GM23248 (cell line): ENCODE measurements at regions not wholly inside any gene's neighbourhood (a gene's known extent, or its start where the extent isn't known, plus 50 kb on each side); places are given as distances from the start of the nearest gene placed in this dataset.

ENCODE experiments used
- DNase-seq: peaks from one replicate; pipeline ENCODE4 v3.0.0-alpha.2; 2015
- H2AFZ ChIP-seq: fragments of 200-600 bp; sonication (generic); 2 replicates; pipeline ENCODE4 v1.6.1; 2016; ENCODE audit warnings: antibody characterized with exemption
- H3F3A ChIP-seq: fragments of 200-600 bp; sonication (generic); 2 replicates; pipeline ENCODE4 v1.6.1; 2016; ENCODE audit warnings: mild to moderate bottlenecking, antibody characterized with exemption, mixed run types; ENCODE audit not compliant: insufficient read depth
- H3K27ac ChIP-seq: fragments of 200-600 bp; sonication (generic); 2 replicates; pipeline ENCODE4 v1.5.1; 2016; ENCODE audit warnings: mild to moderate bottlenecking
- H3K27me3 ChIP-seq: fragments of 200-600 bp; sonication (generic); replicated peaks from 2 replicates; pipeline ENCODE4 v1.6.1; 2016; ENCODE audit warnings: mild to moderate bottlenecking; ENCODE audit not compliant: insufficient read depth
- H3K36me3 ChIP-seq: fragments of 200-600 bp; sonication (generic); 2 replicates; pipeline ENCODE4 v1.6.1; 2016; ENCODE audit warnings: low read depth, mild to moderate bottlenecking
- H3K4me1 ChIP-seq: fragments of 200-600 bp; sonication (generic); 2 replicates; pipeline ENCODE4 v1.6.1; 2016; ENCODE audit warnings: mild to moderate bottlenecking; ENCODE audit not compliant: insufficient read depth
- H3K4me2 ChIP-seq: fragments of 200-600 bp; sonication (generic); one replicate; pipeline ENCODE4 v1.6.1; 2016; ENCODE audit warnings: mild to moderate bottlenecking; ENCODE audit not compliant: unreplicated experiment
- H3K4me3 ChIP-seq: fragments of 200-600 bp; sonication (generic); 2 replicates; pipeline ENCODE4 v1.5.1; 2016; ENCODE audit warnings: mild to moderate bottlenecking
- H3K79me2 ChIP-seq: fragments of 200-600 bp; sonication (generic); 2 replicates; pipeline ENCODE4 v1.6.1; 2016; ENCODE audit warnings: mild to moderate bottlenecking; ENCODE audit not compliant: insufficient read depth
- H3K9ac ChIP-seq: fragments of 200-600 bp; sonication (generic); 2 replicates; pipeline ENCODE4 v1.6.1; 2016; ENCODE audit warnings: mild to moderate bottlenecking
- H3K9me2 ChIP-seq: fragments of 200-600 bp; sonication (generic); 2 replicates; pipeline ENCODE4 v1.6.1; 2016; ENCODE audit warnings: mixed run types, mild to moderate bottlenecking, moderate library complexity; ENCODE audit not compliant: insufficient read depth
- H3K9me3 ChIP-seq: fragments of 200-600 bp; sonication (generic); one replicate; pipeline ENCODE4 v1.6.1; 2017; ENCODE audit warnings: low read depth
- H4K20me1 ChIP-seq: fragments of 200-600 bp; sonication (generic); 2 replicates; pipeline ENCODE4 v1.6.0; 2016; ENCODE audit not compliant: insufficient read depth
- EZH2 ChIP-seq: fragments of 200-600 bp; sonication (generic); IDR thresholded peaks from 2 replicates; pipeline ENCODE4 v1.6.1; 2018; ENCODE audit warnings: antibody characterized with exemption, mild to moderate bottlenecking; ENCODE audit not compliant: insufficient read depth, poor library complexity, severe bottlenecking
- EZH2phosphoT487 ChIP-seq: fragments of 200-600 bp; sonication (generic); IDR thresholded peaks from 2 replicates; pipeline ENCODE4 v1.6.1; 2018; ENCODE audit warnings: antibody characterized with exemption, moderate library complexity, mild to moderate bottlenecking, low read depth; ENCODE audit not compliant: insufficient read depth
- WGBS, 2 experiments: methylation state at CpG; one replicate each; pipeline ENCODE4 v1.1.6; 2015 to 2017; ENCODE audit warnings: low lambda C conversion rate in 2 of 2, low coverage in 1 of 2; ENCODE audit errors: missing lambda C conversion rate in 2 of 2; 5-methylcytosine and 5-hydroxymethylcytosine counted together
- in situ Hi-C: fragments of 300-500 bp; cut with MboI; formaldehyde crosslinking; loops from 2 replicates; pipeline ENCODE4 v1.15.0; 2020

- H3F3A ChIP-seq = 0 out of 2 replicates have a peak, but pooled peaks cover 8% of the 10 kb centered on the region
- H3K36me3 ChIP-seq = no peaks in the 10 kb centered on the region
- no peak overlapping the region for H3K4me3 ChIP-seq
- no peak overlapping the region for H3K9ac ChIP-seq
- in situ Hi-C loops = no loop called here
- no peak for DNase-seq
- H2AFZ ChIP-seq = no peak overlapping the region
- H3K4me1 ChIP-seq = peaks cover 14% of the 10 kb centered on the region; the same call in 1 of the 2 replicates
- H3K27ac ChIP-seq = no peak overlapping the region
- no peak overlapping the region for H3K4me2 ChIP-seq
- H3K9me3 ChIP-seq = no peaks in the 10 kb centered on the region
- TF ChIP-seq EZH2phosphoT487 = no peak
- TF ChIP-seq EZH2 = no peak
- H4K20me1 ChIP-seq = no peaks in the 10 kb centered on the region
- no peaks in the 10 kb centered on the region for H3K27me3 ChIP-seq
- no peaks in the 10 kb centered on the region for H3K9me2 ChIP-seq
- H3K79me2 ChIP-seq = no peaks in the 10 kb centered on the region
These were observed 82.4 kb upstream of the INHBA start for GRCh38 chr7:41785265-41785664.

DNA sequence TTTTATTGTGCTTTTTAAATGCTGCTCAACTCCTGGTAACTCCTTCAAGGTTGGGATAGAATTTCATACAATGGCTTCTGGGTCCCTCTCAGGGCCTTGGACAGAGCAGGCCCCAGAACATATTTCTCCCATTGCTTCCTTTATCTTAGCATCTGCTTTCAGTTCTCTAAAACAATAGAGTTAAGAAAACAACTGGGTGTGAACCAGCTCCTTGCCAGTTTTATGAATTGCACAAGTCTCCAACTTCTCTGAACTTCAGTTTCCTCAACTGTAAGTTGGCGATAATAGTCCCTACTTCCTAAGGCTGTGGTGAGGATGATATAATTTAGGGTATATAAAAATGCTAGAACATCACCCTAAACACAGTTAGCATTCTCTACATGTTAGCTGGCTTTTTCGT, 77.0 kb upstream of the INHBA start:
- Histone ChIP-seq H3K4me3 (no peak overlapping the region), H3K79me2 (no peaks in the 10 kb centered on the region), H3K27ac (no peak overlapping the region), H2AFZ (peak overlapping the region; percentile 24; the same call in 1 of the 2 replicates), H3K9ac (no peak overlapping the region), H3K4me2 (no peak overlapping the region), H4K20me1 (no peaks in the 10 kb centered on the region), H3F3A (no peaks in the 10 kb centered on the region), H3K27me3 (no peaks in the 10 kb centered on the region), H3K4me1 (no peaks in the 10 kb centered on the region), H3K9me3 (no peaks in the 10 kb centered on the region), H3K9me2 (no peaks in the 10 kb centered on the region), H3K36me3 (no peaks in the 10 kb centered on the region)
- DNase-seq = peak; percentile 9
- TF ChIP-seq EZH2 (no peak), EZH2phosphoT487 (no peak)
- in situ Hi-C loops = no loop called here
- 37 to 49% methylated on average over 2 of the region's 2 CpGs for WGBS, 2 experiments

DNA sequence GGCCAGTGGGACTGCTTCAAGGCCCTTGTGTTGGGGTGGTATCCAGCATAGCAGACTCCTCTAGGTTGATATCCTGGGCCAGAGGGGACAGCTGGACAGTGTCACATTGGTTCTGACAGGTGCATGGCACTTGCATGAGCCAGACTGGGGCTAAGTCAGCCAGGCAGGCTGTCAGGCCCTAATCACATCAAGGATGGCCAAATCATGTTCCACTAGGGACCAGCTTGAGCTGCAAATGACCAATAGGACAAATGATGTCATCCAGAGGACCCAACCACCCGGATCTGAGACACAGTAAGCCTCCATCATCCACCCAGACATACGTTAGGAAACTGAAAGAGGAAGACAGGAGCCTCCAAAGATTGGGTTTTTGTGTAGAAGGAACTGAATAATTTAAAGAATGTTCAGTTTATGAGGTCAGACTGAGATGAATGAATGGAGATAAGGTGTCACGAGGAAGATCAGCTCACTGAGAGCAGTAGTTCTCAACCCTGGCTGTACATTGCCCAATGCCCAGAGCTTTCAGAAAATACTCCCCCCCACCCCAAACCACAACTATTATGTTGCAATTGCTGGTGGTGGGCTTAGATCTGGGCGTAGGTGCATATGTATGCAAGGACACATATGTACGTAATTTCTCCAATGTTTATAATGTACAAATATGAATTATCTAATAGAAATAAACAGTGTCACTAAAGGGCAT, 75.2 kb upstream of the INHBA start:
- 83 to 89% methylated on average over 5 of the region's 5 CpGs for WGBS, 2 experiments
- in situ Hi-C loops = no loop called here
- no peak for TF ChIP-seq EZH2
- TF ChIP-seq EZH2phosphoT487 = no peak

GRCh38 chr7:41774966-41775365, 72.1 kb upstream of the INHBA start:
- Histone ChIP-seq H3K79me2 (no peaks in the 10 kb centered on the region), H3K4me2 (no peak overlapping the region), H3K9me2 (no peaks in the 10 kb centered on the region), H3F3A (no peaks in the 10 kb centered on the region), H3K9ac (no peak overlapping the region), H3K4me3 (no peak overlapping the region), H3K27ac (no peak overlapping the region), H2AFZ (no peak overlapping the region), H3K4me1 (no peaks in the 10 kb centered on the region), H3K9me3 (no peaks in the 10 kb centered on the region), H3K36me3 (no peaks in the 10 kb centered on the region), H4K20me1 (no peaks in the 10 kb centered on the region), H3K27me3 (no peaks in the 10 kb centered on the region)
- no peak for DNase-seq
- TF ChIP-seq EZH2 (no peak), EZH2phosphoT487 (no peak)
- in situ Hi-C loops = no loop called here
- WGBS, 2 experiments = 92 to 95% methylated on average over 11 of the region's 11 CpGs

More for the DNA sequence above, 75.2 kb upstream of the INHBA start:
- H3K4me1 ChIP-seq = no peaks in the 10 kb centered on the region
- no peaks in the 10 kb centered on the region for H4K20me1 ChIP-seq
- no peaks in the 10 kb centered on the region for H3K9me2 ChIP-seq
- H3K27ac ChIP-seq = no peak overlapping the region
- no peaks in the 10 kb centered on the region for H3K36me3 ChIP-seq
- H3K79me2 ChIP-seq = no peaks in the 10 kb centered on the region
- H3K27me3 ChIP-seq = no peaks in the 10 kb centered on the region
- no peaks in the 10 kb centered on the region for H3K9me3 ChIP-seq
- no peak overlapping the region for H3K4me3 ChIP-seq
- H3K9ac ChIP-seq = no peak overlapping the region
- DNase-seq = no peak
- H3K4me2 ChIP-seq = no peak overlapping the region
- H3F3A ChIP-seq = no peaks in the 10 kb centered on the region
- no peak overlapping the region for H2AFZ ChIP-seq
